ENCODE measurements at regions not wholly inside any gene's neighbourhood (a gene's known extent, or its start where the extent isn't known, plus 50 kb on each side); places are given as distances from the start of the nearest gene placed in this dataset.
A peak's percentile ranks its signal among the peaks of the same experiment; 100 is the strongest.

- no peak overlapping the region for H3K4me3 ChIP-seq (ENCODE audit: control insufficient read depth, low read depth, low read length)
- TF ChIP-seq CTCF (conservative IDR thresholded peaks at IDR 0.05; ENCODE audit: control insufficient read depth, insufficient read depth, low read depth, low read length) = no peak
- DNase-seq (ENCODE audit: low read depth) = no peak
Observed at GRCh38 chr10:10772874-10773508, 244.7 kb upstream of the CELF2 start.

GRCh38 chr10:10774416-10774815 lies 243.3 kb upstream of the CELF2 start:
- H3K4me3 ChIP-seq (ENCODE audit: control insufficient read depth, low read depth, low read length) = no peak overlapping the region
- no peak for DNase-seq (ENCODE audit: low read depth)
- TF ChIP-seq CTCF (conservative IDR thresholded peaks at IDR 0.05; ENCODE audit: control insufficient read depth, insufficient read depth, low read depth, low read length) = no peak

- DNase-seq (ENCODE audit: low read depth) = no peak
- no peak for TF ChIP-seq CTCF (conservative IDR thresholded peaks at IDR 0.05; ENCODE audit: control insufficient read depth, insufficient read depth, low read depth, low read length)
- H3K4me3 ChIP-seq (ENCODE audit: control insufficient read depth, low read depth, low read length) = no peak overlapping the region
Observed at GRCh38 chr10:10776363-10776762, 241.3 kb upstream of the CELF2 start.

- no peak for TF ChIP-seq CTCF (conservative IDR thresholded peaks at IDR 0.05; ENCODE audit: control insufficient read depth, insufficient read depth, low read depth, low read length)
Observed at GRCh38 chr10:10777279-10777678, 240.4 kb upstream of the CELF2 start.

GRCh38 chr10:10777723-10778122 lies 239.9 kb upstream of the CELF2 start:
- no peak for DNase-seq (ENCODE audit: low read depth)
- TF ChIP-seq CTCF (conservative IDR thresholded peaks at IDR 0.05; ENCODE audit: control insufficient read depth, insufficient read depth, low read depth, low read length) = no peak
- H3K4me3 ChIP-seq (ENCODE audit: control insufficient read depth, low read depth, low read length) = no peak overlapping the region

More at GRCh38 chr10:10777279-10777678, 240.4 kb upstream of the CELF2 start:
- H3K4me3 ChIP-seq (ENCODE audit: control insufficient read depth, low read depth, low read length) = no peak overlapping the region
- DNase-seq (ENCODE audit: low read depth) = no peak

- no peak for TF ChIP-seq CTCF (conservative IDR thresholded peaks at IDR 0.05; ENCODE audit: control insufficient read depth, insufficient read depth, low read depth, low read length)
- peak; percentile 41 for DNase-seq (ENCODE audit: low read depth)
- no peak overlapping the region for H3K4me3 ChIP-seq (ENCODE audit: control insufficient read depth, low read depth, low read length)
Observed at GRCh38 chr10:10778959-10779358, 238.7 kb upstream of the CELF2 start.

GRCh38 chr10:10779511-10779910 lies 238.2 kb upstream of the CELF2 start:
- TF ChIP-seq CTCF (conservative IDR thresholded peaks at IDR 0.05; ENCODE audit: control insufficient read depth, insufficient read depth, low read depth, low read length) = no peak
- no peak overlapping the region for H3K4me3 ChIP-seq (ENCODE audit: control insufficient read depth, low read depth, low read length)
- DNase-seq (ENCODE audit: low read depth) = no peak
